ENCODE measurements at regions not wholly inside any gene's neighbourhood (a gene's known extent, or its start where the extent isn't known, plus 50 kb on each side); places are given as distances from the start of the nearest gene placed in this dataset.

DNA sequence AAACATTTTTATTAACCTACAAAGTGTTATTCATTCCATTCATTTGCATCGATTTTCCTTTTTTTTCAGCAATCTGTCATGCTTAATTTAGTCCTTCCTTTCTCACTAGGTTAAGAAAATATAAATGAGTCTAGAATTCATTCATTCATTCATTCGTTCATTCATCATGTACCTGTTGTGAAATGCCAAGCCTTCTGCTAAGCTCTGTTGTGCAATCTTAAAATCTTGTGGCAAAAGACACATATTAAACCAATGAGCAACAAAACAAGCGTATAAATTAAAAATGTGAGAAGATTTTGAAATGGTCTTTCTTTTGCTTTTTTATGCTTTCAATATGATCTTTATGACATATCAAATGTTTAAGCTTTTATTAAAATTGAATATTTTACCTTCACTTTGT, 88.6 kb upstream of the MAD2L1 start:
- Histone ChIP-seq H3K18ac (ENCODE audit: insufficient read length, low read depth, low read length) (no peak overlapping the region), H3K9ac (ENCODE audit: extremely low read depth, insufficient read length, low read length) (no peak overlapping the region), H3K4me1 (ENCODE audit: insufficient read depth, low read length) (0 out of 2 replicates have a peak, but pooled peaks cover 1% of the 10 kb centered on the region), H3T11ph (ENCODE audit: low read length) (no peak overlapping the region), H3K23ac (ENCODE audit: insufficient read length, low read depth, low read length) (no peak overlapping the region), H4K5ac (ENCODE audit: insufficient read length, low read depth, low read length) (no peak overlapping the region), H2BK20ac (ENCODE audit: low read depth, low read length, poor library complexity, severe bottlenecking) (no peak overlapping the region), H3K4ac (ENCODE audit: low read depth, low read length) (no peak overlapping the region), H3K9me3 (ENCODE audit: control insufficient read depth, low read depth, low read length) (no peaks in the 10 kb centered on the region), H2BK5ac (ENCODE audit: insufficient read length, low read length) (no peak overlapping the region), H2AFZ (ENCODE audit: low read length) (no peak overlapping the region), H3K23me2 (ENCODE audit: insufficient read length, low read depth, low read length, poor library complexity, severe bottlenecking) (no peaks in the 10 kb centered on the region), H3K27me3 (ENCODE audit: insufficient read depth, low read length) (no peaks in the 10 kb centered on the region), H2BK120ac (ENCODE audit: low read depth, low read length, poor library complexity, severe bottlenecking) (no peak overlapping the region), H4K20me1 (ENCODE audit: control insufficient read depth, insufficient read depth, insufficient read length) (no peaks in the 10 kb centered on the region), H4K91ac (ENCODE audit: insufficient read length, low read depth, low read length) (no peak overlapping the region), H3K14ac (ENCODE audit: insufficient read depth, low read length) (no peak overlapping the region), H4K8ac (replicated peaks; ENCODE audit: insufficient read length, low read depth, low read length) (no peak overlapping the region), H2BK12ac (ENCODE audit: insufficient read length, low read depth, low read length) (no peak overlapping the region), H3K56ac (ENCODE audit: insufficient read length, low read depth, low read length) (no peak overlapping the region), H3K27ac (ENCODE audit: insufficient read length, low read depth, low read length) (no peak overlapping the region), H3K79me2 (ENCODE audit: insufficient read depth, low read length) (no peaks in the 10 kb centered on the region), H2AK5ac (ENCODE audit: insufficient read length, low read length) (no peak overlapping the region), H3K79me1 (ENCODE audit: insufficient read depth, low read depth, low read length, poor library complexity, severe bottlenecking) (no peaks in the 10 kb centered on the region), H2BK15ac (ENCODE audit: low read depth, low read length) (no peak overlapping the region), H3K4me2 (ENCODE audit: insufficient read depth, insufficient read length, low read length) (no peak overlapping the region)
- DNase-seq: no peak
- TF ChIP-seq, protein P1, sequence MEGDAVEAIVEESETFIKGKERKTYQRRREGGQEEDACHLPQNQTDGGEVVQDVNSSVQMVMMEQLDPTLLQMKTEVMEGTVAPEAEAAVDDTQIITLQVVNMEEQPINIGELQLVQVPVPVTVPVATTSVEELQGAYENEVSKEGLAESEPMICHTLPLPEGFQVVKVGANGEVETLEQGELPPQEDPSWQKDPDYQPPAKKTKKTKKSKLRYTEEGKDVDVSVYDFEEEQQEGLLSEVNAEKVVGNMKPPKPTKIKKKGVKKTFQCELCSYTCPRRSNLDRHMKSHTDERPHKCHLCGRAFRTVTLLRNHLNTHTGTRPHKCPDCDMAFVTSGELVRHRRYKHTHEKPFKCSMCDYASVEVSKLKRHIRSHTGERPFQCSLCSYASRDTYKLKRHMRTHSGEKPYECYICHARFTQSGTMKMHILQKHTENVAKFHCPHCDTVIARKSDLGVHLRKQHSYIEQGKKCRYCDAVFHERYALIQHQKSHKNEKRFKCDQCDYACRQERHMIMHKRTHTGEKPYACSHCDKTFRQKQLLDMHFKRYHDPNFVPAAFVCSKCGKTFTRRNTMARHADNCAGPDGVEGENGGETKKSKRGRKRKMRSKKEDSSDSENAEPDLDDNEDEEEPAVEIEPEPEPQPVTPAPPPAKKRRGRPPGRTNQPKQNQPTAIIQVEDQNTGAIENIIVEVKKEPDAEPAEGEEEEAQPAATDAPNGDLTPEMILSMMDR (conservative IDR thresholded peaks at IDR 0.05): no peak
- H3K27ac Mint-ChIP-seq: no peak overlapping the region
- H3K9me3 Mint-ChIP-seq: no peaks in the 10 kb centered on the region
- H3K36me3 Mint-ChIP-seq (ENCODE audit: insufficient read depth in 1 of 3, low read depth in 3 of 3): no peaks in the 10 kb centered on the region
- no peaks in the 10 kb centered on the region for H3K27me3 Mint-ChIP-seq (ENCODE audit: low read depth)
- peaks cover 15 to 16% of the 10 kb centered on the region in 2 experiments for H3K4me1 Mint-ChIP-seq
- no CpG with 5 or more reads among the region's 3 CpGs for WGBS (ENCODE audit: extremely low coverage, insufficient read length, low lambda C conversion rate)
- no peak overlapping the region for H3K4me3 Mint-ChIP-seq

All from H9 (cell line).